NCI-H146 treated with DMSO at 0.1 percent for 48 hours (cell line): ENCODE measurements at regions not wholly inside any gene's neighbourhood (a gene's known extent, or its start where the extent isn't known, plus 50 kb on each side); places are given as distances from the start of the nearest gene placed in this dataset.
A peak's percentile ranks its signal among the peaks of the same experiment; 100 is the strongest.
"Not testable (repeated sequence)": the region's sequence is repeated elsewhere in the genome, so short reads cannot be mapped to it uniquely, and the experiment has no call there.

Experiments
- DNase-seq: peaks from one replicate; lab custom pipeline; 2025; ENCODE audit not compliant: unreplicated experiment; lab: John Stamatoyannopoulos, UW

DNA sequence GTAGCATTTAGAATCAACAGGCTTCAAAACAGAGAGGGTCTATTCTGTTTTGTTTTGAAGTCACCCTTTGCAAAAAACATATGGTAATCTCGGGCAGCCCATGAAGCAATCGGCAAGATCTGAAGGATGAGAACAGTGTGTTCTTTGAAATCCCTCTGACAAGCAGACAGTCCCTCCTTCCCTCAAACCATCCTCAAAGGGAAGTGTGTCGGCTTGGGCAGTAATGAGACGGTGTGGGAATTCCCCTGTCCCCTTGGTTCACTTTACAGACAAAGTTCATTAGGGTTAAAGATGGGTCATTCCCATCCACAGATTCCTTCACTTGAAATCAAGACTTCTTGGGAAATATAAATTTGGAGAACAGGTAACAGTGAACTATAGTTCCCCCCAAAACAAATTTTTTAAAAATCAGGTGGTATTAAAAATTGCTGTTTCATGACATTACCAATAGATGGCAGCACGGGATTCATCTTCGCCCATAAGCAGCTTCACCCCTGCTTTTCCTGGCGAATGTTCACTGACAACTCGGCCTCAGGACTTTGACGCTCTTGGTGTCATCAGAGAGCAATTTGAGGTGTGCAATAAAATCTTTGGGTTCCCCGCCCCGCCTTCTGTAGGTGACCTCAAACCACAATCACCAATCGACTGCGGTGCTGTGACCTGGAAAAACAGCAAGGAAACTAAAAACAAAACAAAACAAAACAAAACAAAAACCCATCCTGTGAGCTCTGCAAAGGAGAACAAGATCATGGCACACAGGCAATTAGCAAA lies 159.3 kb upstream of the TNFAIP3 start:
- DNase-seq: peak; percentile 64

DNA sequence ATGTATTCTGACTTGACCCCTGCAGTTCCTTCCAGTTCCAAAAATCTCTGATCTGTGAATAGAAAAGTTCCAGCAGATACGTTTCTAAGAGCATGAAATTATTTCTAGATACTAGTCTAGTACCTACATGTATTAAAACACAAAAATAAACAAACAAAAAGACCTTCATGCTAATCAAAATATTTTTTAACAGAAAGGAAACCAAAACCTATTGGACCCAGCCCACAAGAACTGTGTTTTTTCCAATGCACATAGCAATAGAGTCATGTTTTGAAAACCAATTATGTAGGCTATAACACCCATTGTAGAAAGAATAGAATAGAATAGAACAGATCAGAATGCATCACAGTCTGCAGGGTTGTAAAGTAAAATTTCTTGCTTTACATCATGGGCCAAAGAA lies 158.6 kb upstream of the TNFAIP3 start:
- DNase-seq: no peak

DNA sequence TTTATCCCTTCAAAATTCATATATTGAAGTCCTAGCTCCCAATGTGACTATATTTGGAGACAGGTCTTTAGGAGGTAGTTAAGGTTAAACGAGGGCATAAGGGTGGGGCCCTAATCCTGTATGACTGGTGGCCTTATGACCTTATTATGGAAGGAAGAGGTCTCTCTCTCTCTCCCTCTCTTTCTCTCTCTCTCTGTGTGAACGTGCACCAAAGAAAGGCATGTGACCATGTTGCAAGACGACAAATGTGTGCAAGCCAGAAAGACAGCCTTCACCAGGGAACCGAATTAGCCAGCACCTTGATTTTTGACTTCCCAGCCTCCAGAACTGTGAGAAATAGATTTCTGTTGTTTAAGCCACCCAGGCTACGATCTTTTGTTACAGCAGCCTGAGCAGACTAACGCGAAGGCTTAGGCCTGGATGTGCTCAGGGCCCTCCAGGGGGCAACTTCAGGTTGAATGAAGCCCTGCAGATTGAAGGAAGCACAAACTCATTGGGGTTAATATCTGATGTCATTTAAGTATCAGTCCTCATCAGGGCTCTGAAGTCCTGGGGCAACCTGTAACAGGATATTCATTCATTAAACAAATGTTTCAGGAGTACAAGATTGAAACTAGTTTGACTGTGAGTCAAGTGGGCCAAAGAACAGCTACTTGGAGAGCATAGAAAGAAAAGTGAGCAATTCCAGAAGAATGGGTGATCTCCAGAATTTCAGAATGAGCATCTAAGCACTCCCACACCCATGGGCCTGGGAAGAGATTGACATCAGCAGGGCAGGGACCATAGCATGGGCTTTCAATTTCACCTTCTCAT lies 157.4 kb upstream of the TNFAIP3 start:
- no peak for DNase-seq

DNA sequence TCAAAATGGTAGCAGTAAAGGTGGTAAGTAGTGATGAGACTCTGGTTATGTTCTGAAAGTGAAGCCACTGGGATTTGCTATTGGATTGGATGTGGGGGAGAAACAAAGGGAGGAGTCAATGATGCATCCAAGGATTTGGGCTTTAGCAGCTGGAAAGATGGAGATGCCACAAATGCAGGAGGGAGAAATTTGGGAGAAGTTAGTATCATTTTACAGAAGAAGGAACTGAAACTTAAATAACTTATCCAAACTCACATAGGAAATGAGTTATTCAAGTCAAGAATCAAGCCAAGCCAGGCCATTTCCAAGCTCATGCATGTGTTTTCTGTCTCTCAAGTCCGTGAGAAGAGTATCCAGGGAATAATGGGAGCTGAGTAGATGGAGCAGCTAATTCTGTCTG lies 155.1 kb upstream of the TNFAIP3 start:
- DNase-seq: no peak

DNA sequence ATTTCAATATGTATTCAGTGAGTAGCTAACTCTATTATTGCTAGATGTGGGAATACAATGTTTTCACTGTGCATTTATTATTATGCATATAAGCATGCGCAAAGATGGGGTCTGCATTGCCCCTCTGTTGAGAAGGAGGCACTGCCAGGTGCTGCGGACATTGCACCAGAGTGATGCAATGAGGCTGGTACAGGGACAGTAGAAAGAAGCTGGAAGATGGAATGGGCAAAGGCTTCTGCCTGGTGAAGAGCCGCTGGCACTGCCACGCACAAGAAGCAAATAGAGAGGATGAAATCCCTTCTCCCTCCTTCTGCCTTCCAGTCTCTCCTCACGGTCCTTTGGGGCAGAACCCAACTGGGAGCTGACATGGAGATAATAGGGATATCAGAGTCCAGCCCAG lies 154.5 kb upstream of the TNFAIP3 start:
- DNase-seq: no peak

DNA sequence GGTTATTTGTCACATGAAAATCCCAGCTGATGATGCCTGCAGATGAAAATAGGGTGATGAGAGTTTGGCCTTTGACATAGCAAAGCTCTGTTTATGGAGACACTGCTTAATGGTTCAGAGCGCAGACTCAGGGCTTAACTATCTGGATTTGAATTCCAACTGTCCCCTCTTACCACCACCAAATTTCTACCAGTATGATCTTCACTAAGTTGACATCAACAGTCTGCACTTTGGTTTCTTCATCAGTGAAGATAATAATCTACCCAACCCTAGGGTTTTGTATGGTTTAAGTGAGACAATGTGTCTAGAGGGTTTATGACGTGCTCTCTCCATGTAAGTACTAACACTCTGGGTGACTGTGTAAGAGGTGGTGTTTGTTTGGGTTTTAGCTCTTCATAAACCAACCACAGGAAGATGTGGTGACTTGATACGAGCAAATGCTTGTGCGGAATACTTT lies 151.4 kb upstream of the TNFAIP3 start:
- DNase-seq: no peak

DNA sequence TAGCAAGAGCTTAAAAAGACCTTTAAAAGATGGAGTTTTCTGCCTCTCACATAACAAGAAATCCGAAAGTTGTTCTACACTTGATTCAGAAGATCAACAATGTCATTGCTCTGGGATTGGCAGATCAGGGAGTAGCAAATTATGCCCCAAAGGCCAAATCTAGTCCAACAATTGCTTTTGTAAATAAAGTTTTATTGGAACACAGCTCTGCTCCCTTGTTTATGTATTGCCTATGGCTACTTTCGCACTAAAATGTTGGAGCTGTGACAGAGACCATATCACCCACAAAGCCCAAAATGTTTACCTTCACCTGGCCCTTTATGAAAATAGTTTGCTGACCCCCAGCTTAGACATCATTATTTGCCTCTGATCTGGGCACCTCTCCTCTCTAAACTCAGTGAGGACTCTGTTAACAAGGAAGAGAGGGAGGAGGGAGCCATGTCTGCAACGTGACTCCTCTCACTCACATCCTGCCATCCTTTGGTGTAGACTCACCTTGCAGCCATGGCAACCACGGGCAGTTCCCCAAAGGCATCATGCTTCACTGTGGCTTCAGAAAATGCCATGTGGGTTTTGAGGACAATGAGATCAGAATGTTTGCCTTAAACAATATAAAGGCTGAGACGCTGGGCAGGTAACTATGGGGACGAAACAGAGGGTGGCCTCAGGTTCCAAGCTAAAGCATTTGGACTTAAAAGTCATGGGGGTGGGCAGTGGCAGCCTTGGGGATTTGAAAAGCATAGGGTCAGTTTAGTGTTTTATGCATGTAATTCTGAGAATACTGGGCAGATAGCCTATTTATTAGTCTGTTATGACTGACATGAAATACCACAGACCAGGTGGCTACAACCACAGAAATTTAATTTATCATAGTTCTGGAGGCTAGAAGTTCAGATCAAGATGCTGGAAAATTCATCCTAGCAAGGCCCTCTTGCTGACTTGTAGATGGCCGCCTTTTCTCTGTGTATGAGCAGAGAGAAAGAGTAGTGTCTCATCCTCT lies 149.7 kb upstream of the TNFAIP3 start:
- peak; percentile 88 for DNase-seq

DNA sequence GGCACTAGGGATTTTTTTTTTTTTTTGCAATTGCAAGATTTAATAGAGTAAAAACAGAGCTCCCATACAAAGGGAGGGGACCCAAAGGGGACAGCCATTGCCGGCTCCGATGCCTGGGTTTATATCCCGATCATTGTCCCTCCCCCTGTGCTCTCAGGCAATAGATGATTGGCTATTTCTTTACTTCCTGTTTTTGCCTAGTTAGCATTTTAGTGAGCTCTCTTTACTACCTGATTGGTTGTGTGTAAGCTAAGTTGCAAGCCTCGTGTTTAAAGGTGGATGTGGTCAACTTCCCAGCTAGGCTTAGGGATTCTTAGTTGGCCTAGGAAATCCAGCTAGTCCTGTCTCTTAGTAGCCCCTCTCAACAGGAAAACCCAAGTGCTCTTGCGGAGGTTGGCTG lies 148.2 kb upstream of the TNFAIP3 start:
- DNase-seq: not testable (repeated sequence)

DNA sequence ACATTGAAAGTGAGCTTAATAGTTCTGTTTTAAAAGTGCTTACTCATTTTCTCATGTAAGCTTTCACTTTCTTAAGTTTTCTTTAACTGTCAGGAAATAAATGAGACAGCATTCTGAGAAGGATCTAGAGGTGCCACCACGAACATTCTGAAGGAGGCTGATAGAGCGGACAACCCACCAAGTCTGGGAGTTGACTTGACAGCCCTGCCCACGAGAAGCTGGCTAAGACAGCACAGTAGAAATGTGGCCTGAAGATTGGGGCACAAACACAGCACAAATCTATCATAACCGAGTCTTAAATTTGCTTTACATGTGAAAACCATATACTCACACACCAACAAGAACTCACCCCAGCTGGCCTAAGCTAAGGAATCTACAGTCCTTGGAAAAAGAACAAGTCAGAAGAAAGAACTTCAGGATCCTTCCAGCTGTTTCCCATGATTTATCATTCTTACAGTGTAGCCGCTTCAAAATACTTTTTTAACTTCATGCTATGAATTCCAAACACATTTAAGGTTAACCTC lies 144.2 kb upstream of the TNFAIP3 start:
- DNase-seq: no peak

DNA sequence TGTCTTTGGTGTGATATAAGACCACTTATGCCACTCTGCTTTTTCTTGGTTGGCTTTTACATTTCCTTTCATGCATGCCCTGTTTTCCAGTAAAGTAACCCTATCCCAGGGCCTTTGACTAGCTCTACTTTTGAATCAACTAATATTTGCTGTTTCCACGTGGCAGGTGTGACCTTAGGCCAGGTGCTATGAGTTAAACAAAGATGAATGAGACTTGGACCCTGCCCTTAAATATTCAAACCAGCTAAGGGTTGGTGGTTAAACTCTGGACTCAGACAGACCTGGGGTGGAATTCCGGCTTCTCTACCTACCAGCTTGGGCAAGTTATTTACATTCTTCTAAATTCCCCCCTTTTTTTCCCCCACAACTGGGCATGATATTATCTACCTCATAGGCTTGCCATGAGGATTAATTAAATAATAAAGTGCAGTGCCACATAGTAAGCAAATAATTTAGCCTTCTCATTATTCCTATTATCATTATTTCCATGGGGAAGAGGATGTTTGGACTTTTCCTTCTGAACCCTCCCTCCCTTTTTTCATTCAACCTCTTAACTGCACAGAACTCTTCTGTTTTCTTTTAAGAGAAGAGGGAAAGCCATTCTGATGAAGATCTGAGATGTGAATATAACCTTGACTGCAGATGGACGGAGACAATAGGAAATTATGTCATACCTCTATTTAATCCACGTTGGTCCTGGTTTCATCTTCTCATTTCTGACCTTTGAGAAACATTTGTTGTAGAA lies 143.6 kb upstream of the TNFAIP3 start:
- peak; percentile 68 for DNase-seq

DNA sequence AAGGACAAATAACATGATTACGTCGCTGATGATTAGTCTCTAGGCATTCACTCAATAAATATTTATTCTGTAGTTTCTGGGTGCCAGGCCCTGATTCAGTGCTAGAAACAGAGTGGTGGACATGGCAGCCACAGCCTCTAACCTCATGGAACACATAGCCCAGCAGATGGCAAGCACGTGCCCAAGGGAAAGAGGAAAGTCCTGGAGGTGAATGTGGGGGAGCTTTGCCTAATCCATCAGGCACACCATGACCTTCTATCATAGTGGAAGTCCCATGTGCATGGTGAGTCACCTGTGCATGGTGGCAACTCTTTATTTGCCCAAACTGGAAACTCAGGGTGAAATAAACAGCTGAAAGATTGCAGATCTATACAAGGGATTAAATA lies 143.0 kb upstream of the TNFAIP3 start:
- no peak for DNase-seq

DNA sequence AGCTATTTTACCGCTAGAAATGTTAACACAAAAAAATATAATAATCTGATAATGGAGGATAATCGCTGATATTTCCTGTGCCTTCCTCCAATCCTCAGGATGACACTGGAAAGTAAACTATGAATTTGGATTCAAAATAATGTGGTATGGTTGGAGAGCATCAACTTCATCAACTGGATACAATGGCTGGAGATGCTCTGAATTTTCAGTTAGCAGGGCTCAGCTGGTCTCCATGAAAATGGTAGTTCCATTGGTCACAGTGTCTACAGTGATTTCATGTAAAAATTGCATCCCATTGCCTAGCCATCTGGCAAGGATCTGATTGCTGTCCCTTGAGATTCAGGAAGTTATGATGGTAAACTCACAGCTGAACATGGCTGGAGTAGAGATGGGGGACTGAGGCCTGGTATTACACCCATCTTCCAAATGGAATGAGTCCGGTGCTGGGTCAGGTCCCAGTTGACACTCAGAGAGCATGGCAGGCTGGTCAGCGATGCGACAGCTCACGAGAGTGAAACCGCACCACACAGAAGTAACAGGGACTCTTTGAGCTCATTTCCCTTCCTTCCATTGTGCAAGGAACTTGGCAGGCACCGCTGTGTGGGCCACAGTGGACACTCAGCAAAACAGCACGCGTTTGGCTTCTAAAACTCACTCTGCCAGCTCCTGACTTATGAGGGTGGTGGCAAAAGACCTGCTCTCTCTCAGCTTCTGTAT lies 142.4 kb upstream of the TNFAIP3 start:
- DNase-seq: no peak

DNA sequence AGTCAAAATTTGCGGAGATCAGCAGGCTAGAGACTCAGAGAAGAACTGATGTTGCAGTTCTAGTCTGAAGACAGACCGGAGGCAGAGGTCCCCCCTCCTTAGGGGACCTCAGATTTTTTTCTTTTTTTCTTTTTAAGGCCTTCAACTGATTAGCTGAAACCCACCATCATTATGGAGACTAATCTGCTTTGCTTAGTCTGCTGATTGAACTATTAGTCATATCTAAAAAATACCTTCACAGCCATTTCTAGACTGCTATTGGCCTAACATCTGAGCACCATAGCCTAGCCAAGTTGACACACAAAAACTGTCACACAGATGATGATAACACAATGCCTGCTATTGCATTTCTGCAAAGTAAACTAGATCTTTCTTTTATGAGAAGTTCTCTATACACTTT lies 141.1 kb upstream of the TNFAIP3 start:
- no peak for DNase-seq

DNA sequence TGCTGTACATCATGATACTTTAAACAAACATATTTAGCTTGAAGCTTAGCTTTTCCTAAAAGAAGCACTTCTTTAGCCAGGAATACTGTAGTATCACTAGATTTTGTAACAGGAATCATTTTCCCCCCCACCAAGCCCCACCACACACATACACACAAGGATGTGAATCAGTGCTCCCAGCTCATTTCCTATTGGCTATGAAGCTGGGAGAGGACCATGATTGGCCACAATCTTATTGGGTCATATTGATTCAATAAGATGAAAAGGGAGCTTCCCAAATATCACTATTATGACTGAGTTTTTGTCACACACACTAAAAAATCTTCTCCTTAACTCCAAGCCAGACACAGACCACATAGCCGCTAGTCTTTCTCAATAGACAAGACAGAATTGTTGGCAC lies 140.5 kb upstream of the TNFAIP3 start:
- DNase-seq: no peak

DNA sequence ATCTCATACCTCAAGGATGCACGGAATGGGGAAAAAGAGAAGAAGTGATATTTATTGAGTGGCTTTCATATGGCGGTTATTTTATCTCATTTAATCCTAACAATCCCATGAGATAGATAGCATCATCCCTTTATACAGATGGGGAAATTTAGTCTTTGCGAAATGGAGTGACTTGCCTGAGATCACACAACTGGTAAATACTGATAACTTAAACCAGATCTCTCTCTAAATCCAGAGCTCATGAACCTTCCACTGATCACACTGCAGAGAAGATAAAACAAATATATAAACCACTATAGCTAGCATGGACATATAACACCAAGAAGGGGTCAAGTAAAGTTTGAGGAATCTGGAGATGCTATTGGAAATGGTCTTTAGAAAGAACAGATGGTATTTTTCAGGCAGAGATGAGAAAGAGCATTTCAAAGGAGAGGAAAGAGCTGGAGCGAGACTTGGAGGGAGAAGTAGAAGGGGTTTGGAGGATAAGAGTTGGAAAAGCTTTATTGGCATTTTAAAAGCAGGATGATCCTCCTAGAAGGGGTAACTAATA lies 139.8 kb upstream of the TNFAIP3 start:
- DNase-seq: no peak

DNA sequence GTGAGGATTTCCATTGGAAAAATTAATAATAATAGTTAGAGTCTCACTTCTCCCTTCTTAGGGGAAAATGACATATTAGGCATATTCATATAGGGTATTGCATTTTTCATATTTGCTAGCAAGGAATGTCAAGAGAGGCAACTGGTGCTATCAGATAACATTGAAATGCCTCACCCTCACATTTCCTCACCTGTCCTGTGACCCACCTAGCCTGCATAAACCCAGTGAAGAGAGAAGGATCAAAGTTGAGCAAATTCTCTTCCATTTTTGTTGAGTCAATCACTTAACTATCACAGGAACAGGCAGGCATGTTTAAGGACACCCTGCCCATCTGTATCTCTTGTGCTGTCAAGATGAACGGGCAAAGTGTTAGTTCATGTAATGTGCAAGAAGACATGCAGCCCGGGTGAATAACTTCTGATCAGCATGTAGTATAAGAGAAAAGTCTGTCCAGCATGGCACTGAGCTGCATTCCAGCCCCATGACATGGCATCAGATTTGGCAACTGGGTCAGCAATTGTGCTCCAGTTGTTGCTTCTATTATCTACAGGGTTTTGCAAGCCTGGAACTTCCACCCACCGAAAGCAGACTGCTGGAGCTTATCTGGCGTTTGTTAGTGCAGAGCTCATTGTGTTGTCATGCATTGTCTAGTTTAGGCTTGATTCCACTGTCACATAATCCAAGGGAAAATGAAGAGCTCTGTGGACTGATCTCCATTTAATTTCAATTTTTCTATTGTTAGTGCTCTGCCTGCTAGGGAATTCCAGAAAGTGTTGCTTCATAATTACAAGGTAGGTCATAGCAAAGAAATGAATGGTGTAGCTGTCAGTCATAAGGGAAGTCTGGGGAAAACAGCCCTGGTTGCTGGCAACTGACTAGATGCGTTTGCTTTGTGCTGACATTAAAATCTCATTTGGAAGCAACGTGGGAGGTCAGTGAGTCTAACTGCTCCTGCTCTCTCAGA lies 138.4 kb upstream of the TNFAIP3 start:
- DNase-seq: no peak

DNA sequence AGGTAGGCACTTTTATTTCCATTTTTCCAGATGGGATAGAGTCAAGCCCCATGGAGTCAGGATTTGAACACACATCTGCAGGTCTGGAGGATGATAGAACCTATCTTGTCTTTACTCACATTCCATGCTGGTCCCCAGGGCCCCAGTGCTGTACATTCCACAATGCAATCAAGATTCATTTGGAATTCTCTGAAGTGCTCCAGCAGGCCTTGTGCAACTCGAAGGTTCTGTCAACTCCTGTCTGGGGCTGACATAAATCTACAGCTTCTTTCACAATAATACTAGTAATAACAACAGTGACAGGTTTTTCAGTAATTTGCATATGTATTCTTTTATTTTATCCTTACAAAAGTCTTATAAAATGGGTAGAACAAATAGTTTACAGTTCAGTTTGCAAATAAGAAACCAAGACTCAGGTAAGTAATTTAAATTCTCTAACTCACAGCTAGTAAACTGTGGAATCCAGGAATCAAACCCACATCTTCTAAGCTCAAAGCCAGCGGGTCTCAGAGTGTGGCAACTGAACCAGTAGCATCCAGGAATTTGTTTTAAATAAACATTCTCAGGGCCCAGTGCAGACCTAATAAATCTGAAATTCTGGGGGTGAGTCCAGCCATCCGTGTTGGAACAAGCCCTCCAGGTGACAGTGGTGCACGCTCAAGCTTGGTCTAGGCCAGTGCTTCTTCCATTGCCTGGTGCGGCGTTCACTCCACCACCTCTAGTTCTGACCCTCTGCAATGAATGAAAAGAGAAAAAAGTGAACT lies 137.0 kb upstream of the TNFAIP3 start:
- no peak for DNase-seq

DNA sequence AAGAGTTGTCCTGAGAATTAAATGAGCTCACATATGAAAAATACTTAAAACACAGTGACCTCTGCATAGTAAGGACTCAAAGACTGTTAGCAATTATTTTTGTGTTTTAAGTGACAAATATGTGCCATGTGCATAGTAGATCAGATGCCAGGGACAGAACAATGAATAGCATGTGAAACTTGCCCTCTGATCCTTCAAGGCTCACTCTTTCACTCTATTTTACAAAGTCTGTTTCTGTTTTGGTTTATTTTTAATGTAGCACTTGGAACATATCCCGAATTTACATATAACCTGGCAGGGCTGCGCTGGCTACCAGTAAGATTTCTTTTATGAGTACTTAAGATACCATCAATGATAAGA lies 135.5 kb upstream of the TNFAIP3 start:
- DNase-seq: no peak
